Cardiac septum (tissue), 1 donor: ENCODE measurements at regions not wholly inside any gene's neighbourhood (a gene's known extent, or its start where the extent isn't known, plus 50 kb on each side); places are given as distances from the start of the nearest gene placed in this dataset.

Experiments
- DNase-seq: peaks from one replicate; pipeline ENCODE4 v3.0.0-alpha.2; 2020; ENCODE audit warnings: low spot score
- intact Hi-C: fragments of 100-400 bp; cut with DNase I; formaldehyde crosslinking; loops from one replicate; pipeline ENCODE4 v1.14.0; 2022
- donor health status: DM: no; HTN: no; CAD: no.

- no peak for DNase-seq
- intact Hi-C loops = no loop called here
Observed at GRCh38 chr16:65510850-65511249, 389.0 kb upstream of the CDH11 start.

GRCh38 chr16:65510241-65510640 lies 388.4 kb upstream of the CDH11 start:
- intact Hi-C loops = no loop called here
- no peak for DNase-seq

- DNase-seq = no peak
- intact Hi-C loops = no loop called here
Observed at GRCh38 chr16:65509172-65509571, 387.3 kb upstream of the CDH11 start.

GRCh38 chr16:65500919-65501318 lies 379.1 kb upstream of the CDH11 start:
- no peak for DNase-seq
- intact Hi-C loops = no loop called here

GRCh38 chr16:65500007-65500406 lies 378.1 kb upstream of the CDH11 start:
- intact Hi-C loops = no loop called here
- no peak for DNase-seq

GRCh38 chr16:65499566-65499965 lies 377.7 kb upstream of the CDH11 start:
- intact Hi-C loops = no loop called here
- no peak for DNase-seq

GRCh38 chr16:65497571-65497970 lies 375.7 kb upstream of the CDH11 start:
- intact Hi-C loops = no loop called here
- DNase-seq = no peak

- no peak for DNase-seq
- intact Hi-C loops = no loop called here
Observed at GRCh38 chr16:65495106-65495505, 373.2 kb upstream of the CDH11 start.

- no peak for DNase-seq
- intact Hi-C loops = no loop called here
Observed at GRCh38 chr16:65494609-65495008, 372.7 kb upstream of the CDH11 start.

GRCh38 chr16:65494080-65494479 lies 372.2 kb upstream of the CDH11 start:
- intact Hi-C loops = no loop called here
- DNase-seq = no peak

- intact Hi-C loops = no loop called here
- no peak for DNase-seq
Observed at GRCh38 chr16:65490286-65490685, 368.4 kb upstream of the CDH11 start.

- intact Hi-C loops = no loop called here
- DNase-seq = no peak
Observed at GRCh38 chr16:65489531-65490023, 367.7 kb upstream of the CDH11 start.

GRCh38 chr16:65487231-65487630 lies 365.4 kb upstream of the CDH11 start:
- no peak for DNase-seq
- intact Hi-C loops = no loop called here

- no peak for DNase-seq
- intact Hi-C loops = no loop called here
Observed at GRCh38 chr16:65481956-65482355, 360.1 kb upstream of the CDH11 start.

GRCh38 chr16:65480281-65481091 lies 358.6 kb upstream of the CDH11 start:
- intact Hi-C loops = no loop called here
- DNase-seq = no peak

GRCh38 chr16:65476448-65476955 lies 354.6 kb upstream of the CDH11 start:
- DNase-seq = no peak
- intact Hi-C loops = no loop called here

- DNase-seq = no peak
- intact Hi-C loops = no loop called here
Observed at GRCh38 chr16:65473699-65474098, 351.8 kb upstream of the CDH11 start.

GRCh38 chr16:65469116-65469515 lies 347.3 kb upstream of the CDH11 start:
- DNase-seq = no peak
- intact Hi-C loops = no loop called here

- no peak for DNase-seq
- intact Hi-C loops = no loop called here
Observed at GRCh38 chr16:65468133-65468532, 346.3 kb upstream of the CDH11 start.

- DNase-seq = no peak
- intact Hi-C loops = no loop called here
Observed at GRCh38 chr16:65463652-65464260, 341.9 kb upstream of the CDH11 start.

- intact Hi-C loops = no loop called here
- no peak for DNase-seq
Observed at GRCh38 chr16:65457084-65457483, 335.2 kb upstream of the CDH11 start.
